H9 (cell line): ENCODE measurements at regions not wholly inside any gene's neighbourhood (a gene's known extent, or its start where the extent isn't known, plus 50 kb on each side); places are given as distances from the start of the nearest gene placed in this dataset.

ENCODE experiments used
- DNase-seq: peaks from one replicate; pipeline ENCODE4 v3.0.0-alpha.2; 2017
- H2AFZ ChIP-seq: one replicate; pipeline ENCODE4 v1.6.1; 2013; ENCODE audit warnings: mild to moderate bottlenecking, low read length, control low read depth, moderate library complexity
- H2AK5ac ChIP-seq: 2 replicates; pipeline ENCODE4 v1.6.1; 2013; ENCODE audit warnings: low read length, control low read depth, mixed read lengths; ENCODE audit not compliant: insufficient read length
- H2BK120ac ChIP-seq: one replicate; pipeline ENCODE4 v1.6.1; 2013; ENCODE audit warnings: low read depth, mild to moderate bottlenecking, low read length, control low read depth, inconsistent platforms; ENCODE audit not compliant: poor library complexity, severe bottlenecking
- H2BK12ac ChIP-seq: 2 replicates; pipeline ENCODE4 v1.6.1; 2013; ENCODE audit warnings: low read length, control low read depth, mixed read lengths, low read depth; ENCODE audit not compliant: insufficient read length
- H2BK15ac ChIP-seq: 2 replicates; pipeline ENCODE4 v1.6.1; 2013; ENCODE audit warnings: low read depth, low read length, control low read depth
- H2BK20ac ChIP-seq: one replicate; pipeline ENCODE4 v1.6.1; 2013; ENCODE audit warnings: low read depth, mild to moderate bottlenecking, low read length, control low read depth, inconsistent platforms; ENCODE audit not compliant: poor library complexity, severe bottlenecking
- H2BK5ac ChIP-seq: 2 replicates; pipeline ENCODE4 v1.6.1; 2013; ENCODE audit warnings: low read length, control low read depth, mixed read lengths; ENCODE audit not compliant: insufficient read length
- H3K14ac ChIP-seq: 2 replicates; pipeline ENCODE4 v1.6.1; 2013; ENCODE audit warnings: low read length, control low read depth; ENCODE audit not compliant: insufficient read depth
- H3K18ac ChIP-seq: 2 replicates; pipeline ENCODE4 v1.6.1; 2013; ENCODE audit warnings: low read depth, mild to moderate bottlenecking, mixed read lengths, low read length, control low read depth; ENCODE audit not compliant: insufficient read length
- H3K23ac ChIP-seq: 2 replicates; pipeline ENCODE4 v1.6.1; 2013; ENCODE audit warnings: low read length, control low read depth, mixed read lengths, low read depth; ENCODE audit not compliant: insufficient read length
- H3K23me2 ChIP-seq: 2 replicates; pipeline ENCODE4 v1.6.1; 2013; ENCODE audit warnings: low read depth, mild to moderate bottlenecking, mixed read lengths, low read length, control low read depth; ENCODE audit not compliant: insufficient read length, poor library complexity, severe bottlenecking
- H3K27ac ChIP-seq: 2 replicates; pipeline ENCODE4 v1.5.1; 2013; ENCODE audit warnings: low read length, control low read depth, mixed read lengths, low read depth; ENCODE audit not compliant: insufficient read length
- H3K27me3 ChIP-seq: 2 replicates; pipeline ENCODE4 v1.6.1; 2013; ENCODE audit warnings: low read length, control low read depth, inconsistent platforms; ENCODE audit not compliant: insufficient read depth
- H3K4ac ChIP-seq: 2 replicates; pipeline ENCODE4 v1.6.1; 2013; ENCODE audit warnings: low read depth, mild to moderate bottlenecking, control low read depth, inconsistent platforms, low read length, moderate library complexity
- H3K4me1 ChIP-seq: 2 replicates; pipeline ENCODE4 v1.6.1; 2013; ENCODE audit warnings: low read length, control low read depth, inconsistent platforms; ENCODE audit not compliant: insufficient read depth
- H3K4me2 ChIP-seq: 2 replicates; pipeline ENCODE4 v1.6.1; 2013; ENCODE audit warnings: low read length, control low read depth, mixed read lengths; ENCODE audit not compliant: insufficient read length, insufficient read depth
- H3K56ac ChIP-seq: 2 replicates; pipeline ENCODE4 v1.6.1; 2013; ENCODE audit warnings: low read depth, mild to moderate bottlenecking, mixed read lengths, low read length, control low read depth; ENCODE audit not compliant: insufficient read length
- H3K79me1 ChIP-seq: 2 replicates; pipeline ENCODE4 v1.6.1; 2013; ENCODE audit warnings: low read depth, mild to moderate bottlenecking, moderate library complexity, low read length, control low read depth, inconsistent platforms; ENCODE audit not compliant: insufficient read depth, poor library complexity, severe bottlenecking
- H3K79me2 ChIP-seq: 2 replicates; pipeline ENCODE4 v1.6.1; 2013; ENCODE audit warnings: low read length, control low read depth, inconsistent platforms; ENCODE audit not compliant: insufficient read depth
- H3K9ac ChIP-seq: 2 replicates; pipeline ENCODE4 v1.6.1; 2013; ENCODE audit warnings: low read length, control low read depth, mixed read lengths; ENCODE audit not compliant: insufficient read length; ENCODE audit errors: extremely low read depth
- H3K9me3 ChIP-seq: one replicate; pipeline ENCODE4 v1.6.1; 2013; ENCODE audit warnings: low read depth, low read length, inconsistent platforms; ENCODE audit not compliant: control insufficient read depth
- H3T11ph ChIP-seq: one replicate; pipeline ENCODE4 v1.6.1; 2013; ENCODE audit warnings: mild to moderate bottlenecking, low read length, control low read depth, inconsistent platforms
- H4K20me1 ChIP-seq: one replicate; pipeline ENCODE4 v1.6.1; 2013; ENCODE audit not compliant: control insufficient read depth, insufficient read length, insufficient read depth
- H4K5ac ChIP-seq: 2 replicates; pipeline ENCODE4 v1.6.1; 2013; ENCODE audit warnings: low read depth, mild to moderate bottlenecking, mixed read lengths, low read length, control low read depth; ENCODE audit not compliant: insufficient read length
- H4K8ac ChIP-seq: replicated peaks from 2 replicates; pipeline ENCODE4 v1.6.1; 2013; ENCODE audit warnings: low read length, control low read depth, mixed read lengths, low read depth; ENCODE audit not compliant: insufficient read length
- H4K91ac ChIP-seq: 2 replicates; pipeline ENCODE4 v1.6.1; 2013; ENCODE audit warnings: low read depth, mild to moderate bottlenecking, moderate library complexity, mixed read lengths, low read length, control low read depth; ENCODE audit not compliant: insufficient read length
- H3K27ac Mint-ChIP-seq, 3 experiments: 2 replicates in 2 of 3; 3 replicates in 1 of 3; pipeline ENCODE4 v1.8.0; 2020 to 2021; ENCODE audit warnings: mixed read lengths in 3 of 3, mild to moderate bottlenecking in 1 of 3, moderate library complexity in 1 of 3
- H3K27me3 Mint-ChIP-seq: 2 replicates; pipeline ENCODE4 v1.8.0; 2021; ENCODE audit warnings: low read depth, mild to moderate bottlenecking, moderate library complexity, mixed read lengths
- H3K36me3 Mint-ChIP-seq, 3 experiments: 2 replicates in 2 of 3; 3 replicates in 1 of 3; pipeline ENCODE4 v1.8.0; 2020 to 2021; ENCODE audit warnings: low read depth in 3 of 3, mixed read lengths in 3 of 3; ENCODE audit not compliant: insufficient read depth in 1 of 3
- H3K4me1 Mint-ChIP-seq, 2 experiments: 2 replicates each; pipeline ENCODE4 v1.8.0; 2020; ENCODE audit warnings: mixed read lengths in 2 of 2
- H3K4me3 Mint-ChIP-seq, 2 experiments: 2 replicates in 1 of 2; 3 replicates in 1 of 2; pipeline ENCODE4 v1.8.0; 2020 to 2021; ENCODE audit warnings: mild to moderate bottlenecking in 2 of 2, mixed read lengths in 2 of 2, moderate library complexity in 1 of 2
- H3K9me3 Mint-ChIP-seq, 2 experiments: 2 replicates in 1 of 2; 3 replicates in 1 of 2; pipeline ENCODE4 v1.8.0; 2020; ENCODE audit warnings: mild to moderate bottlenecking in 2 of 2, mixed read lengths in 2 of 2, moderate library complexity in 1 of 2
- WGBS: extraction: QIAGEN DNeasy Blood & Tissue Kit; methylation state at CpG from one replicate; pipeline ENCODE4 v1.1.7; 2013; ENCODE audit warnings: missing lambda C conversion rate, low lambda C conversion rate, mixed read lengths; ENCODE audit not compliant: insufficient read length; ENCODE audit errors: extremely low coverage; 5-methylcytosine and 5-hydroxymethylcytosine counted together
- TF ChIP-seq, protein P1 (sequence below): fragments of 200-600 bp; sonication (generic); conservative IDR thresholded peaks from 3 replicates; pipeline ENCODE4 v1.8.0; 2021; ENCODE audit warnings: antibody characterized with exemption, mild to moderate bottlenecking

DNA sequence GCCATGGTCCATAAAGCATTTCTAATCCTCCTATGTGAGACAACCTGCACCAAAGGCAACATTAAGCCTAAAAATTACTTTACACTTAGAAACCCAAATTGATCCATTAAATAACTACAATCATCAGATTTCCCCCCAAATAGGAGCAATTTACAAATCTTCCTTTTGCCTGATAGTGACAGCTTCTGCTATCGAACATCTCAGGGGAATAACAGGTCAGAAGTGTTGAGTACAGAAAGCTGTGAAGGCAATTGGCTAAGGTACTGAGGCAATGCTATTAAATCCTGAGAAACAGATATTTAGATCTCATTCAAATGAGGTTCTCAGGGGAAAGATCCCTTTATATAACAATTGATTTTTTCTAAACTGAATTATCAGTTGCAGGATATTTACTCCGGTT lies 141.1 kb downstream of the PIK3R1 start:
- H3K9me3 Mint-ChIP-seq = no peaks in the 10 kb centered on the region
- H3K9ac ChIP-seq = no peak overlapping the region
- H3K27me3 Mint-ChIP-seq = no peaks in the 10 kb centered on the region
- H3T11ph ChIP-seq = no peak overlapping the region
- H3K4me1 ChIP-seq = no peaks in the 10 kb centered on the region
- H2BK20ac ChIP-seq = no peak overlapping the region
- H3K27me3 ChIP-seq = no peaks in the 10 kb centered on the region
- WGBS = no CpG with 5 or more reads among the region's 2 CpGs
- H4K20me1 ChIP-seq = no peaks in the 10 kb centered on the region
- no peak overlapping the region for H3K23ac ChIP-seq
- no peak overlapping the region for H3K4me2 ChIP-seq
- no peak overlapping the region for H2BK15ac ChIP-seq
- H2BK120ac ChIP-seq = no peak overlapping the region
- H3K14ac ChIP-seq = no peak overlapping the region
- H3K36me3 Mint-ChIP-seq = no peaks in the 10 kb centered on the region
- H3K18ac ChIP-seq = no peak overlapping the region
- no peak overlapping the region for H2AK5ac ChIP-seq
- H3K4me1 Mint-ChIP-seq = peaks cover 24 to 25% of the 10 kb centered on the region in 2 experiments
- no peaks in the 10 kb centered on the region for H3K79me1 ChIP-seq
- H4K8ac ChIP-seq = no peak overlapping the region
- no peak overlapping the region for H2BK12ac ChIP-seq
- H2AFZ ChIP-seq = no peak overlapping the region
- no peak overlapping the region for H4K91ac ChIP-seq
- H3K23me2 ChIP-seq = no peaks in the 10 kb centered on the region
- H3K4ac ChIP-seq = no peak overlapping the region
- TF ChIP-seq, protein P1, sequence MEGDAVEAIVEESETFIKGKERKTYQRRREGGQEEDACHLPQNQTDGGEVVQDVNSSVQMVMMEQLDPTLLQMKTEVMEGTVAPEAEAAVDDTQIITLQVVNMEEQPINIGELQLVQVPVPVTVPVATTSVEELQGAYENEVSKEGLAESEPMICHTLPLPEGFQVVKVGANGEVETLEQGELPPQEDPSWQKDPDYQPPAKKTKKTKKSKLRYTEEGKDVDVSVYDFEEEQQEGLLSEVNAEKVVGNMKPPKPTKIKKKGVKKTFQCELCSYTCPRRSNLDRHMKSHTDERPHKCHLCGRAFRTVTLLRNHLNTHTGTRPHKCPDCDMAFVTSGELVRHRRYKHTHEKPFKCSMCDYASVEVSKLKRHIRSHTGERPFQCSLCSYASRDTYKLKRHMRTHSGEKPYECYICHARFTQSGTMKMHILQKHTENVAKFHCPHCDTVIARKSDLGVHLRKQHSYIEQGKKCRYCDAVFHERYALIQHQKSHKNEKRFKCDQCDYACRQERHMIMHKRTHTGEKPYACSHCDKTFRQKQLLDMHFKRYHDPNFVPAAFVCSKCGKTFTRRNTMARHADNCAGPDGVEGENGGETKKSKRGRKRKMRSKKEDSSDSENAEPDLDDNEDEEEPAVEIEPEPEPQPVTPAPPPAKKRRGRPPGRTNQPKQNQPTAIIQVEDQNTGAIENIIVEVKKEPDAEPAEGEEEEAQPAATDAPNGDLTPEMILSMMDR = no peak
- H3K27ac Mint-ChIP-seq = no peak overlapping the region
- H3K27ac ChIP-seq = no peak overlapping the region
- H4K5ac ChIP-seq = no peak overlapping the region
- no peak overlapping the region for H3K56ac ChIP-seq
- no peak overlapping the region for H2BK5ac ChIP-seq
- H3K4me3 Mint-ChIP-seq = no peak overlapping the region
- DNase-seq = no peak
- no peaks in the 10 kb centered on the region for H3K9me3 ChIP-seq
- H3K79me2 ChIP-seq = no peaks in the 10 kb centered on the region
